ENCODE measurements at regions not wholly inside any gene's neighbourhood (a gene's known extent, or its start where the extent isn't known, plus 50 kb on each side); places are given as distances from the start of the nearest gene placed in this dataset.

DNA sequence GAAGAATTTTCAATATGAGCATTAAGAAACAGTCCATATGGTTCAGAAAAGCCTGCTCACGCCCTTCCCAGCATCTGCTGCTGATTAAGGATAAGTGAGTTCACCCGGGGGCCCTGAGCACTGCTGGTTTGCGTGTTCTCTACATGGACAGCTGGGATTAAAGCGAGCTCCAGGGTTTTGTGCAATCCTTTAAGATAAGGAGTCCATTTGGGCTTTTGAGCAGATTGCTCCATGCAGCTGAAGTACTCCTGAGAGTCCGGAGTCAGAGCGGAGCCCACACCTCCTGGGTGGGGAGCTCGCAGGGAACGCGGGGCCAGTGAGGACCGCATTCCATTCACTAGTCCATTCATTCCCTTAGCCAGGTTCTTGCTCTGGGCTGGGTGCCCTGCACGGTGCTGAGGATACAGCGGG is 149.3 kb upstream of the COL5A1 start:
- no peak for TF ChIP-seq CTCF (IDR thresholded peaks at IDR 0.05)
- TF ChIP-seq POLR2A (IDR thresholded peaks at IDR 0.05), result no peak

Measured in prostate gland (tissue), 2 donors.